ENCODE measurements at regions not wholly inside any gene's neighbourhood (a gene's known extent, or its start where the extent isn't known, plus 50 kb on each side); places are given as distances from the start of the nearest gene placed in this dataset.

GRCh38 chr7:125506331-125506730, 576.7 kb upstream of the POT1 start:
- no peak for DNase-seq
- Histone ChIP-seq H3K9me2 (ENCODE audit: insufficient read depth) (no peaks in the 10 kb centered on the region), H3F3A (ENCODE audit: insufficient read depth, low read depth) (no peaks in the 10 kb centered on the region), H3K4me1 (replicated peaks; ENCODE audit: insufficient read depth) (no peaks in the 10 kb centered on the region), H3K27ac (no peak overlapping the region), H3K4me3 (no peak overlapping the region), H3K4me2 (no peak overlapping the region), H3K79me2 (ENCODE audit: low read depth) (no peaks in the 10 kb centered on the region), H4K20me1 (ENCODE audit: insufficient read depth) (no peaks in the 10 kb centered on the region), H2AFZ (no peak overlapping the region), H3K27me3 (ENCODE audit: insufficient read depth, low read depth) (no peaks in the 10 kb centered on the region), H3K9me3 (ENCODE audit: insufficient read depth, low read depth) (no peaks in the 10 kb centered on the region), H3K36me3 (ENCODE audit: low read depth) (no peaks in the 10 kb centered on the region)
- intact Hi-C loops (cut with micrococcal nuclease; ENCODE audit: unreplicated experiment) = no loop called here
- CTCF ChIA-PET = no interaction called here
- no TSS peak for BruUV-seq (replicated peaks)
- no peak for TF ChIP-seq EZH2 (IDR thresholded peaks at IDR 0.05; ENCODE audit: low read depth)
- TF ChIP-seq, protein P1, sequence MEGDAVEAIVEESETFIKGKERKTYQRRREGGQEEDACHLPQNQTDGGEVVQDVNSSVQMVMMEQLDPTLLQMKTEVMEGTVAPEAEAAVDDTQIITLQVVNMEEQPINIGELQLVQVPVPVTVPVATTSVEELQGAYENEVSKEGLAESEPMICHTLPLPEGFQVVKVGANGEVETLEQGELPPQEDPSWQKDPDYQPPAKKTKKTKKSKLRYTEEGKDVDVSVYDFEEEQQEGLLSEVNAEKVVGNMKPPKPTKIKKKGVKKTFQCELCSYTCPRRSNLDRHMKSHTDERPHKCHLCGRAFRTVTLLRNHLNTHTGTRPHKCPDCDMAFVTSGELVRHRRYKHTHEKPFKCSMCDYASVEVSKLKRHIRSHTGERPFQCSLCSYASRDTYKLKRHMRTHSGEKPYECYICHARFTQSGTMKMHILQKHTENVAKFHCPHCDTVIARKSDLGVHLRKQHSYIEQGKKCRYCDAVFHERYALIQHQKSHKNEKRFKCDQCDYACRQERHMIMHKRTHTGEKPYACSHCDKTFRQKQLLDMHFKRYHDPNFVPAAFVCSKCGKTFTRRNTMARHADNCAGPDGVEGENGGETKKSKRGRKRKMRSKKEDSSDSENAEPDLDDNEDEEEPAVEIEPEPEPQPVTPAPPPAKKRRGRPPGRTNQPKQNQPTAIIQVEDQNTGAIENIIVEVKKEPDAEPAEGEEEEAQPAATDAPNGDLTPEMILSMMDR (conservative IDR thresholded peaks at IDR 0.05) = no peak
- POLR2A ChIA-PET (ENCODE audit: unreplicated experiment) = no interaction called here

GRCh38 chr7:125504848-125505247, 575.2 kb upstream of the POT1 start:
- Histone ChIP-seq H3K9me3 (ENCODE audit: insufficient read depth, low read depth) (no peaks in the 10 kb centered on the region), H3K4me1 (replicated peaks; ENCODE audit: insufficient read depth) (no peaks in the 10 kb centered on the region), H3K9me2 (ENCODE audit: insufficient read depth) (no peaks in the 10 kb centered on the region), H3K27ac (no peak overlapping the region), H3K79me2 (ENCODE audit: low read depth) (no peaks in the 10 kb centered on the region), H2AFZ (no peak overlapping the region), H4K20me1 (ENCODE audit: insufficient read depth) (no peaks in the 10 kb centered on the region), H3K36me3 (ENCODE audit: low read depth) (no peaks in the 10 kb centered on the region), H3K4me3 (no peak overlapping the region), H3K4me2 (no peak overlapping the region), H3F3A (ENCODE audit: insufficient read depth, low read depth) (no peaks in the 10 kb centered on the region), H3K27me3 (ENCODE audit: insufficient read depth, low read depth) (no peaks in the 10 kb centered on the region)
- intact Hi-C loops (cut with micrococcal nuclease; ENCODE audit: unreplicated experiment) = no loop called here
- TF ChIP-seq EZH2 (IDR thresholded peaks at IDR 0.05; ENCODE audit: low read depth) = no peak
- TF ChIP-seq, protein P1 (conservative IDR thresholded peaks at IDR 0.05) = no peak
- POLR2A ChIA-PET (ENCODE audit: unreplicated experiment) = no interaction called here
- CTCF ChIA-PET = no interaction called here
- DNase-seq = no peak
- BruUV-seq (replicated peaks) = no TSS peak

DNA sequence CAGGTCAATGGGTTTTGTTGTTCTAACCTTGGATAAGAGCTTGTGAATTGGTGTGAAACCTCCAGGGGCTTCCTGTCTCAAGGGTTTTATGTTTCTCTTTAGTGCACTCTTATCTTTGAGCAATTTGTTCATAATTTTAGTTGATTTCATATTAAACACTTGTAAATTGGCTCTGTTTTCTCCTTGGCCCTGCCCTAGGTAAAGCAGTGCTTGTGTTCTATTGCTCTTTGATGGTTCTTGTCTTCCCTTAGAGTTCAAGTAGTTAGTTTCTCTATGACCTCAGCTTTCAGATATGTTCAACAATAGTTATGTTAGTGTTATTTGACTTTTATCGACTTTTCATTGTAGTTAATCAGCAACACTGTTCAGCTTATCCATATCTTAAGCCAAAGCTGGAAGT, 566.4 kb upstream of the POT1 start:
- no peaks in the 10 kb centered on the region for H3K79me2 ChIP-seq (ENCODE audit: low read depth)
- intact Hi-C loops (cut with micrococcal nuclease; ENCODE audit: unreplicated experiment) = no loop called here
- CTCF ChIA-PET = interaction anchor here (0.7 kb wide), 1 partner anchor 701 kb away, joined by 10 read pairs; no protein-coding TSS in a partner anchor

More for the DNA sequence above, 566.4 kb upstream of the POT1 start:
- Histone ChIP-seq H3K4me3 (no peak overlapping the region), H3F3A (ENCODE audit: insufficient read depth, low read depth) (no peaks in the 10 kb centered on the region), H3K4me1 (replicated peaks; ENCODE audit: insufficient read depth) (no peaks in the 10 kb centered on the region), H3K27ac (no peak overlapping the region), H3K36me3 (ENCODE audit: low read depth) (no peaks in the 10 kb centered on the region), H3K27me3 (ENCODE audit: insufficient read depth, low read depth) (no peaks in the 10 kb centered on the region), H2AFZ (no peak overlapping the region), H3K9me3 (ENCODE audit: insufficient read depth, low read depth) (no peaks in the 10 kb centered on the region), H3K9me2 (ENCODE audit: insufficient read depth) (no peaks in the 10 kb centered on the region), H3K4me2 (no peak overlapping the region), H4K20me1 (ENCODE audit: insufficient read depth) (no peaks in the 10 kb centered on the region)
- no TSS peak for BruUV-seq (replicated peaks)
- POLR2A ChIA-PET (ENCODE audit: unreplicated experiment) = no interaction called here
- no peak for TF ChIP-seq EZH2 (IDR thresholded peaks at IDR 0.05; ENCODE audit: low read depth)
- TF ChIP-seq, protein P1 (conservative IDR thresholded peaks at IDR 0.05) = no peak
- DNase-seq = no peak
